ENCODE measurements at regions not wholly inside any gene's neighbourhood (a gene's known extent, or its start where the extent isn't known, plus 50 kb on each side); places are given as distances from the start of the nearest gene placed in this dataset.
A peak's percentile ranks its signal among the peaks of the same experiment; 100 is the strongest.
"Not testable (repeated sequence)": the region's sequence is repeated elsewhere in the genome, so short reads cannot be mapped to it uniquely, and the experiment has no call there.

GRCh38 chr2:226300196-226300886 is 499.3 kb downstream of the IRS1 start:
- no peak for TF ChIP-seq CTCF (IDR thresholded peaks at IDR 0.05; ENCODE audit: low read length, missing control alignments)
- DNase-seq (ENCODE audit: low read depth), result no peak
- no peak overlapping the region for H3K4me3 ChIP-seq (replicated peaks; ENCODE audit: low read depth, low read length)

GRCh38 chr2:226299771-226300170 is 499.8 kb downstream of the IRS1 start:
- TF ChIP-seq CTCF (IDR thresholded peaks at IDR 0.05; ENCODE audit: low read length, missing control alignments), result no peak
- DNase-seq (ENCODE audit: low read depth), result no peak
- H3K4me3 ChIP-seq (replicated peaks; ENCODE audit: low read depth, low read length), result no peak overlapping the region

GRCh38 chr2:226295681-226296080 is 503.9 kb downstream of the IRS1 start:
- no peak overlapping the region for H3K4me3 ChIP-seq (replicated peaks; ENCODE audit: low read depth, low read length)

GRCh38 chr2:226295123-226295522 is 504.5 kb downstream of the IRS1 start:
- peak; percentile 6 for DNase-seq (ENCODE audit: low read depth)
- H3K4me3 ChIP-seq (replicated peaks; ENCODE audit: low read depth, low read length), result no peak overlapping the region
- TF ChIP-seq CTCF (IDR thresholded peaks at IDR 0.05; ENCODE audit: low read length, missing control alignments), result no peak

More at GRCh38 chr2:226295681-226296080, 503.9 kb downstream of the IRS1 start:
- no peak for TF ChIP-seq CTCF (IDR thresholded peaks at IDR 0.05; ENCODE audit: low read length, missing control alignments)
- no peak for DNase-seq (ENCODE audit: low read depth)

GRCh38 chr2:226291281-226291680 is 508.3 kb downstream of the IRS1 start:
- DNase-seq (ENCODE audit: low read depth); H3K4me3 ChIP-seq (replicated peaks; ENCODE audit: low read depth, low read length): not testable (repeated sequence)

- TF ChIP-seq CTCF (IDR thresholded peaks at IDR 0.05; ENCODE audit: low read length, missing control alignments), result no peak
- DNase-seq (ENCODE audit: low read depth), result no peak
- no peak overlapping the region for H3K4me3 ChIP-seq (replicated peaks; ENCODE audit: low read depth, low read length)
Measured at GRCh38 chr2:226286916-226287315, 512.7 kb downstream of the IRS1 start.

- no peak overlapping the region for H3K4me3 ChIP-seq (replicated peaks; ENCODE audit: low read depth, low read length)
- no peak for TF ChIP-seq CTCF (IDR thresholded peaks at IDR 0.05; ENCODE audit: low read length, missing control alignments)
- DNase-seq (ENCODE audit: low read depth), result no peak
Measured at GRCh38 chr2:226283796-226284195, 515.8 kb downstream of the IRS1 start.

All from fibroblast of pulmonary artery (primary cell).